ENCODE measurements at regions not wholly inside any gene's neighbourhood (a gene's known extent, or its start where the extent isn't known, plus 50 kb on each side); places are given as distances from the start of the nearest gene placed in this dataset.

DNA sequence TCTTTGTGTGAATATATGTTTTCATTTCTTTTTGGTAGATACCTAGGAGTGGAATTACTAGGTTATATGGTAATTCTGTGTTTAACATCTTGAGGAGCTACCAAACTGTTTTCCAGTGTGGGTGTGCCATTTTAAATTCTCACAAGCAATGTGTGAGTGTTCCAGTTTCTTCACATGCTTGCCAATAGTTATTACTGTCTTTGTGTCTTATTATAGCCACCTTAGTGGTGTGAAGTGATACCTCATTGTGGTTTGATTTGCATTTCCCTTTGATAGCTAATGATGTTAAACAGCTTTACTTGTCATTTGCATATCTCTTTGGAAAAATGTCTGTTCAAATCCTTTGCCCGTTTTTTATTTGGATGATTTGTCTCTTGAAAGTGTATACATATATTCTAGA lies 513.0 kb downstream of the TMEM38B start:
- intact Hi-C loops (cut with micrococcal nuclease): no loop called here

GRCh38 chr9:106218427-106218826 lies 524.1 kb downstream of the TMEM38B start:
- DNase-seq (ENCODE audit: low read depth, low spot score) (no peak), FAIRE-seq (no peak)
- no TSS peak for BruUV-seq (replicated peaks)
- intact Hi-C loops (cut with micrococcal nuclease) (no loop called here), dilution Hi-C loops (cut with MboI; ENCODE audit: extremely low pct_ligation_motif_present, low sequenced_read_pairs) (no loop called here)
- H3K27ac ChIP-seq (ENCODE audit: insufficient read depth, low read depth, low read length): no peak overlapping the region
- H3K27me3 ChIP-seq (ENCODE audit: control insufficient read depth in 2 of 2, insufficient read depth in 2 of 2, low read length in 2 of 2): no peaks in the 10 kb centered on the region
- no peak overlapping the region for H2AFZ ChIP-seq (ENCODE audit: low read depth, low read length)
- no peaks in the 10 kb centered on the region for H4K20me1 ChIP-seq (replicated peaks; ENCODE audit: control insufficient read depth, extremely low read depth, insufficient read depth, low read length)
- H3K79me2 ChIP-seq (ENCODE audit: control insufficient read depth, insufficient read depth, low read length): no peaks in the 10 kb centered on the region
- ChIA-PET POLR2A (no interaction called here), CTCF (no interaction called here)
- no peaks in the 10 kb centered on the region for H3K9me1 ChIP-seq (replicated peaks; ENCODE audit: control insufficient read depth, extremely low read depth, insufficient read depth, low read length)
- H3K9ac ChIP-seq (replicated peaks; ENCODE audit: extremely low read depth, insufficient read depth, low read length): no peak overlapping the region
- H3K4me2 ChIP-seq (ENCODE audit: insufficient read depth, low read length): no peak overlapping the region
- no peaks in the 10 kb centered on the region for H3K36me3 ChIP-seq (ENCODE audit: control insufficient read depth in 2 of 2, extremely low read depth in 1 of 2, insufficient read depth in 2 of 2, low read length in 2 of 2)
- H3K4me3 ChIP-seq (replicated peaks in 1 of 3; ENCODE audit: insufficient read depth in 1 of 3, low read depth in 1 of 3, low read length in 3 of 3): no peak overlapping the region
- TF ChIP-seq EZH2 (IDR thresholded peaks at IDR 0.05; ENCODE audit: borderline replicate concordance, low read depth, low read length, severe bottlenecking) (no peak), GATA2 (IDR thresholded peaks at IDR 0.05; ENCODE audit: insufficient read depth, insufficient read length, low read depth, low read length) (no peak), POLR2AphosphoS5 (IDR thresholded peaks at IDR 0.05; ENCODE audit: insufficient read depth, low read depth, low read length) (no peak), POLR2A (IDR thresholded peaks at IDR 0.05; ENCODE audit: low read depth, low read length) (no peak), MYC (IDR thresholded peaks at IDR 0.05; ENCODE audit: low read depth, low read length) (no peak), JUN (IDR thresholded peaks at IDR 0.05; ENCODE audit: borderline replicate concordance, insufficient read depth, insufficient read length, low read depth) (no peak), FOS (IDR thresholded peaks at IDR 0.05; ENCODE audit: borderline replicate concordance, insufficient read depth, low read length) (no peak)
- TF ChIP-seq, protein P1, sequence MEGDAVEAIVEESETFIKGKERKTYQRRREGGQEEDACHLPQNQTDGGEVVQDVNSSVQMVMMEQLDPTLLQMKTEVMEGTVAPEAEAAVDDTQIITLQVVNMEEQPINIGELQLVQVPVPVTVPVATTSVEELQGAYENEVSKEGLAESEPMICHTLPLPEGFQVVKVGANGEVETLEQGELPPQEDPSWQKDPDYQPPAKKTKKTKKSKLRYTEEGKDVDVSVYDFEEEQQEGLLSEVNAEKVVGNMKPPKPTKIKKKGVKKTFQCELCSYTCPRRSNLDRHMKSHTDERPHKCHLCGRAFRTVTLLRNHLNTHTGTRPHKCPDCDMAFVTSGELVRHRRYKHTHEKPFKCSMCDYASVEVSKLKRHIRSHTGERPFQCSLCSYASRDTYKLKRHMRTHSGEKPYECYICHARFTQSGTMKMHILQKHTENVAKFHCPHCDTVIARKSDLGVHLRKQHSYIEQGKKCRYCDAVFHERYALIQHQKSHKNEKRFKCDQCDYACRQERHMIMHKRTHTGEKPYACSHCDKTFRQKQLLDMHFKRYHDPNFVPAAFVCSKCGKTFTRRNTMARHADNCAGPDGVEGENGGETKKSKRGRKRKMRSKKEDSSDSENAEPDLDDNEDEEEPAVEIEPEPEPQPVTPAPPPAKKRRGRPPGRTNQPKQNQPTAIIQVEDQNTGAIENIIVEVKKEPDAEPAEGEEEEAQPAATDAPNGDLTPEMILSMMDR (IDR thresholded peaks at IDR 0.05; ENCODE audit: extremely low read depth in 1 of 2, insufficient read depth in 1 of 2, low read depth in 1 of 2, low read length in 2 of 2): no peak
- TF ChIP-seq, protein P2, sequence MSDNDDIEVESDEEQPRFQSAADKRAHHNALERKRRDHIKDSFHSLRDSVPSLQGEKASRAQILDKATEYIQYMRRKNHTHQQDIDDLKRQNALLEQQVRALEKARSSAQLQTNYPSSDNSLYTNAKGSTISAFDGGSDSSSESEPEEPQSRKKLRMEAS (IDR thresholded peaks at IDR 0.05; ENCODE audit: insufficient read depth, insufficient read length): no peak
- H3K4me1 ChIP-seq (ENCODE audit: control insufficient read depth, extremely low read depth, insufficient read depth, low read length): no peaks in the 10 kb centered on the region
- H3K9me3 ChIP-seq (replicated peaks; ENCODE audit: control insufficient read depth, insufficient read depth, low read length): peaks cover 2% of the 10 kb centered on the region

More for the DNA sequence above, 513.0 kb downstream of the TMEM38B start:
- Histone ChIP-seq H3K27ac (ENCODE audit: insufficient read depth, low read depth, low read length) (no peak overlapping the region), H2AFZ (ENCODE audit: low read depth, low read length) (no peak overlapping the region), H3K4me2 (ENCODE audit: insufficient read depth, low read length) (no peak overlapping the region), H4K20me1 (replicated peaks; ENCODE audit: control insufficient read depth, extremely low read depth, insufficient read depth, low read length) (no peaks in the 10 kb centered on the region), H3K9me3 (replicated peaks; ENCODE audit: control insufficient read depth, insufficient read depth, low read length) (no peaks in the 10 kb centered on the region), H3K9me1 (replicated peaks; ENCODE audit: control insufficient read depth, extremely low read depth, insufficient read depth, low read length) (no peaks in the 10 kb centered on the region), H3K79me2 (ENCODE audit: control insufficient read depth, insufficient read depth, low read length) (no peaks in the 10 kb centered on the region), H3K4me1 (ENCODE audit: control insufficient read depth, extremely low read depth, insufficient read depth, low read length) (no peaks in the 10 kb centered on the region), H3K4me3 (replicated peaks in 1 of 3; ENCODE audit: insufficient read depth in 1 of 3, low read depth in 1 of 3, low read length in 3 of 3) (no peak overlapping the region), H3K27me3 (ENCODE audit: control insufficient read depth in 2 of 2, insufficient read depth in 2 of 2, low read length in 2 of 2) (no peaks in the 10 kb centered on the region), H3K36me3 (ENCODE audit: control insufficient read depth in 2 of 2, extremely low read depth in 1 of 2, insufficient read depth in 2 of 2, low read length in 2 of 2) (no peaks in the 10 kb centered on the region), H3K9ac (replicated peaks; ENCODE audit: extremely low read depth, insufficient read depth, low read length) (no peak overlapping the region)
- no TSS peak for BruUV-seq (replicated peaks)
- dilution Hi-C loops (cut with MboI; ENCODE audit: extremely low pct_ligation_motif_present, low sequenced_read_pairs): no loop called here
- ChIA-PET CTCF (no interaction called here), POLR2A (no interaction called here)
- no peak for FAIRE-seq
- no peak for DNase-seq (ENCODE audit: low read depth, low spot score)
- TF ChIP-seq MYC (IDR thresholded peaks at IDR 0.05; ENCODE audit: low read depth, low read length) (no peak), JUN (IDR thresholded peaks at IDR 0.05; ENCODE audit: borderline replicate concordance, insufficient read depth, insufficient read length, low read depth) (no peak), POLR2A (IDR thresholded peaks at IDR 0.05; ENCODE audit: low read depth, low read length) (no peak), FOS (IDR thresholded peaks at IDR 0.05; ENCODE audit: borderline replicate concordance, insufficient read depth, low read length) (no peak), GATA2 (IDR thresholded peaks at IDR 0.05; ENCODE audit: insufficient read depth, insufficient read length, low read depth, low read length) (no peak), POLR2AphosphoS5 (IDR thresholded peaks at IDR 0.05; ENCODE audit: insufficient read depth, low read depth, low read length) (no peak)
- TF ChIP-seq, protein P1 (IDR thresholded peaks at IDR 0.05; ENCODE audit: extremely low read depth in 1 of 2, insufficient read depth in 1 of 2, low read depth in 1 of 2, low read length in 2 of 2): no peak
